NB4 (cell line): ENCODE measurements at regions not wholly inside any gene's neighbourhood (a gene's known extent, or its start where the extent isn't known, plus 50 kb on each side); places are given as distances from the start of the nearest gene placed in this dataset.

ENCODE experiments used
- DNase-seq: peaks from one replicate; pipeline ENCODE4 v3.0.0; 2010; ENCODE audit warnings: low read depth
- H3K4me3 ChIP-seq: one replicate; pipeline ENCODE4 v1.5.1; 2011; ENCODE audit warnings: mild to moderate bottlenecking, low read depth, low read length, moderate library complexity
- MYC ChIP-seq: IDR thresholded peaks from 2 replicates; pipeline ENCODE4 v1.6.1; 2011; ENCODE audit warnings: low read depth, low read length
- POLR2A ChIP-seq: IDR thresholded peaks from 2 replicates; pipeline ENCODE4 v1.6.1; 2011; ENCODE audit warnings: mild to moderate bottlenecking; ENCODE audit not compliant: insufficient read length; ENCODE audit errors: extremely low read depth
- TF ChIP-seq, protein P1 (sequence below): IDR thresholded peaks from one replicate; pipeline ENCODE4 v1.5.1; 2012; ENCODE audit warnings: low read depth, low read length
- TF ChIP-seq, protein P2 (sequence below): IDR thresholded peaks from 2 replicates; pipeline ENCODE4 v1.6.1; 2011; ENCODE audit warnings: low read depth, low read length

DNA sequence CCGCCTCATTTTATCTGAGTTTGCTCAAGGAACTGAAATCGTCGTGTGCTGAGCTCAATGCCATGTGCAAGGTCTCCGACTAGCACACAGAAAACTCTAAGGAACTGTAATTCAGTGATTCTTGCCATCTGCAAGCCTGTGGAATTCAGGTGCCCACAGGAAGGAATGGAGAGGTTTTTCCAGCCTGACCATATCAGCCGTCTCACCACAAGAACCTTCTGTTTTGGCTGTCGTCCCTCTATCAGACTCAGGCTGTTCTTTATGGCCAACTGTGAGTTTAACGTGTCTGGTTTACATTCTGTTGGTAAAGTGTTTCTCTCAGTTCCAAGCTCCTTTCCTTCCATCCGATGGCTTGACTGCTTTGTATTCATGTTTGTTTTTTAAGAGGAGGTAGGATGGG, 293.5 kb downstream of the SPRY2 start:
- TF ChIP-seq MYC (no peak), POLR2A (no peak)
- TF ChIP-seq, protein P1, sequence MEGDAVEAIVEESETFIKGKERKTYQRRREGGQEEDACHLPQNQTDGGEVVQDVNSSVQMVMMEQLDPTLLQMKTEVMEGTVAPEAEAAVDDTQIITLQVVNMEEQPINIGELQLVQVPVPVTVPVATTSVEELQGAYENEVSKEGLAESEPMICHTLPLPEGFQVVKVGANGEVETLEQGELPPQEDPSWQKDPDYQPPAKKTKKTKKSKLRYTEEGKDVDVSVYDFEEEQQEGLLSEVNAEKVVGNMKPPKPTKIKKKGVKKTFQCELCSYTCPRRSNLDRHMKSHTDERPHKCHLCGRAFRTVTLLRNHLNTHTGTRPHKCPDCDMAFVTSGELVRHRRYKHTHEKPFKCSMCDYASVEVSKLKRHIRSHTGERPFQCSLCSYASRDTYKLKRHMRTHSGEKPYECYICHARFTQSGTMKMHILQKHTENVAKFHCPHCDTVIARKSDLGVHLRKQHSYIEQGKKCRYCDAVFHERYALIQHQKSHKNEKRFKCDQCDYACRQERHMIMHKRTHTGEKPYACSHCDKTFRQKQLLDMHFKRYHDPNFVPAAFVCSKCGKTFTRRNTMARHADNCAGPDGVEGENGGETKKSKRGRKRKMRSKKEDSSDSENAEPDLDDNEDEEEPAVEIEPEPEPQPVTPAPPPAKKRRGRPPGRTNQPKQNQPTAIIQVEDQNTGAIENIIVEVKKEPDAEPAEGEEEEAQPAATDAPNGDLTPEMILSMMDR = no peak
- TF ChIP-seq, protein P2, sequence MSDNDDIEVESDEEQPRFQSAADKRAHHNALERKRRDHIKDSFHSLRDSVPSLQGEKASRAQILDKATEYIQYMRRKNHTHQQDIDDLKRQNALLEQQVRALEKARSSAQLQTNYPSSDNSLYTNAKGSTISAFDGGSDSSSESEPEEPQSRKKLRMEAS = no peak
- no peak for DNase-seq
- no peak overlapping the region for H3K4me3 ChIP-seq

DNA sequence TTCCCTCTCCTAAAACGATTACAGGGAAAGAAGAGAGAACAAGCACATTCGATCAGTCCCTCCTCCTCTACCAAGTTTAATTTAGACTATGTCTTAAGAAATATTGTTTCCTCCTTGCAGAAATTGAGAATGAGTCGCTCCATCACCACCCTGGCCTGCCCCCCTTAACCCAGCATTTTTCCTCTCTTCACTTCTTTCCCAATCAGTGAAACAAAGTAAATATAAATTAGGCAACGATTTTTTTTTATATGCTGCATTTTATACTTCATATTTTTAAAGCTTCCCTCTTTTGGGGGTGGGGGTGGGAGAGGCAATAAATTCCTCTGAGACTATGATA, 300.0 kb downstream of the SPRY2 start:
- H3K4me3 ChIP-seq = no peak overlapping the region
- peak; percentile 35 for DNase-seq
- TF ChIP-seq, protein P2 = no peak
- TF ChIP-seq MYC = no peak
- TF ChIP-seq POLR2A = no peak
- TF ChIP-seq, protein P1 = no peak

DNA sequence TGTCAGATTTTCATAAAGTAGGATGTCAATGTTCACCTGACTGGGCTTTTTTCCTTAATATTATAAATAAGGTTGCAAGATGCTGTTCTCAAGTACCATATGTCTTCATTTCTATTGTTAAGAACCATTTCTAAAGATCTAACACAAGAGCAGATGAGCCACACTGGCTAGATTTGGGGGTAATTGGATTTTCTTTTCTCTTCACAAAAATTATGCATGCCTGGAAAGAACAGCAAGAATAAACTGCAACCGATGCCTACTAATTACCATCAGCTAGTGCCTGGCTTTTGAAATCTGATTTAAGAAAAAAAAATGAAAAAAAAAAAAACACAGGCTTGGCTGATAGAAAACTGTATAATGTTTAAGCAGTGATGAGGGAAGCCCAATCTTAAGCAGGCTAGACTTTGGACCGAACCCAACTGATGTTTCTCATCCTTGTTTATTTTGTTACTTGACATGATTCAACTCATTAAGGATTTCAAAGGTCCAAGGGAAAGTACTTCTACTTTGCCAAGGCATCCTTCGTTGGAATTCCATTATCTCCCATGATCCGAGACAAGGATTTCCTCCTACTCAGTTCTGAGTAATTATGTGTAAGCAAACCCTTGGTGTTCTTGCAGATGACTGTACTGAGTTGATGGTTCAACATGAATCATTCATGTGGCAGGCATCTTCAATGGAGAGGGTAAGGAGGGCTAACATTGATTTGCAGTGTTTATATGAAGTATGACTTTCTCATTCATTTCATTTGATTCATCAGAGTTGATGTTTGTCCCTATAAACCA, 300.5 kb downstream of the SPRY2 start:
- no peak for TF ChIP-seq POLR2A
- TF ChIP-seq, protein P2 = no peak
- DNase-seq = no peak
- H3K4me3 ChIP-seq = no peak overlapping the region

DNA sequence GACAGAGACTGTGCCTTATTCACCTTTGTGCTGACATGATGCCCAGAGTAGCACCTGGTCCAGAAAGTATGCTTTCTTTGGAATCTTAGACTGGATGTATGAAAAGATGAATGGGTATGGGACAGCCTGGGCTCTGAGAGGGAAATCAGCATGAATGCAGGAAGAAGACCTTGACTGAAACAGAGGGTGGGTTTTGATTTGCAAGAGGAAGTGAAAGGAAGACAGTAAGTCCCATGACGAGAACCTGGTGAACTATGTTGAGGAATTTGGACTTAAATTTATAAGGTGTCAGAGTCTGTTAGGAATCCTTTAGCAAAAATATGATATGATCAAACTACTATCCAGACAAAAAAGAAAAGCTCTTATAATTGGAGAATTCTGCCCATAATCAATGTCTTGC, 301.9 kb downstream of the SPRY2 start:
- H3K4me3 ChIP-seq = no peak overlapping the region
- TF ChIP-seq, protein P1 = no peak
- TF ChIP-seq MYC = no peak
- TF ChIP-seq POLR2A = no peak
- TF ChIP-seq, protein P2 = no peak
- no peak for DNase-seq

DNA sequence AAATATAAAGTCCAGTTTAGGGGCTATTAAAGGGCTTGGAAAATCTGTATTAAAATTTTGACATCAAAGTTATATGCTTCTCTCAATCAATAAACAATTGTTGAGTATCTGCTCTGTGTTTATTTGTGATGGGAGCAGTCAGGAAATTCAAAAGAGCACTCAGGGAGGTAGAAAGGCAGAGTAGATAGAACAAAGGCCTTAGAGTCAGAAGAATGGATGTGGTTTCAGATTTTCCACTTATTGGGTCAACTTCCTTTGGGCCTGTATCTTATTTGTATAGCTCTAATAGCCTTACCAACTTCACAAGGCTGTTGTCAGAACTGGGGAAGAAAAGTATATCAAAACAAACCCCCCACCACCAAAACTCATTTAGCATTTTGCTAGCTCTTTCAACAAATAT, 302.6 kb downstream of the SPRY2 start:
- TF ChIP-seq, protein P1 = no peak
- no peak for TF ChIP-seq MYC
- TF ChIP-seq, protein P2 = no peak
- no peak for TF ChIP-seq POLR2A
- H3K4me3 ChIP-seq = no peak overlapping the region
- DNase-seq = no peak

DNA sequence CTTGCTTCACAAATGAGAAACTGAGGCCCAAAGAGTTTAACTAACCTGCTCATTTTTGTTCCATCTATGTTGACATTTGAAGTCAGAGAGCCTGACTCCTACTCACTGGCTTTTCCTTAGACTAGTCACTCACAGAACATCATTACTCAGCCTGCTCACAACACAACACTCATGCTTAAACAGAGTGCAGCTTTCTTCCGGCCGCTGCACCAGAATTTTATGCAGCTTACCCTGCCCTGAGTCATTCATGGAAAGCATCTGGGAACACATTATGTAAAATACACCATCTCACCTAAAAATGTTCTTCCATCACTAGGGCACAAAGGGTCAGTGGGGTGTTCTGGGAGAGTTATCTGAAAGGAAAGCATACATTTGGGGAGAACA, 303.4 kb downstream of the SPRY2 start:
- TF ChIP-seq, protein P2 = no peak
- TF ChIP-seq POLR2A = no peak
- no peak overlapping the region for H3K4me3 ChIP-seq
- no peak for DNase-seq
